OCI-LY3 (cell line): ENCODE measurements at regions not wholly inside any gene's neighbourhood (a gene's known extent, or its start where the extent isn't known, plus 50 kb on each side); places are given as distances from the start of the nearest gene placed in this dataset.

Experiments
- EZH2phosphoT487 ChIP-seq: fragments of 200-600 bp; shearing (Covaris generic); IDR thresholded peaks from 2 replicates; pipeline ENCODE4 v1.6.1; 2018; ENCODE audit warnings: antibody characterized with exemption, mixed run types, low read depth
- TF ChIP-seq, protein P1 (sequence below): fragments of 200-600, 300-600 bp; sonication (generic); IDR thresholded peaks from 2 replicates; pipeline ENCODE4 v1.5.1; 2014; ENCODE audit warnings: antibody characterized with exemption, low read length, low read depth

DNA sequence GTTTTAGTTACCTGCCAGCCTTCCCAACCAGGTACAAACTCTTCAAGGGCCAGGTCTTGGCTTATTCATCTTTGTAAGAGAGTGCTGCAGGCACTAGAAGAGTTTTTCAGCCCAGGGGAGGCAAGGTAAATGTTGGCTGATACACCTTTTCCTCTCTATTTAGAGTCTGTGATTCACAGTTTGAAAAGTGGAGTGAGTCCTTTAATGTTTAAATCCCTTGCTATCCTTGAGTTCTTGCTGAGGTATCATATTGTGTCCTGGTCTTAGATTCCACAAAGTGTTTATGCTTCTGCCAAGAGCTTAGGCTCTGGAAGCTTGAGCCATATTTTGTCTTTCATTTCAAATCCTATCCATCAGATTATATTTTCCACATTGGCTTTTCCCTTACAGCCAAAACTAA is 52.8 kb upstream of the CITED2 start:
- TF ChIP-seq, protein P1, sequence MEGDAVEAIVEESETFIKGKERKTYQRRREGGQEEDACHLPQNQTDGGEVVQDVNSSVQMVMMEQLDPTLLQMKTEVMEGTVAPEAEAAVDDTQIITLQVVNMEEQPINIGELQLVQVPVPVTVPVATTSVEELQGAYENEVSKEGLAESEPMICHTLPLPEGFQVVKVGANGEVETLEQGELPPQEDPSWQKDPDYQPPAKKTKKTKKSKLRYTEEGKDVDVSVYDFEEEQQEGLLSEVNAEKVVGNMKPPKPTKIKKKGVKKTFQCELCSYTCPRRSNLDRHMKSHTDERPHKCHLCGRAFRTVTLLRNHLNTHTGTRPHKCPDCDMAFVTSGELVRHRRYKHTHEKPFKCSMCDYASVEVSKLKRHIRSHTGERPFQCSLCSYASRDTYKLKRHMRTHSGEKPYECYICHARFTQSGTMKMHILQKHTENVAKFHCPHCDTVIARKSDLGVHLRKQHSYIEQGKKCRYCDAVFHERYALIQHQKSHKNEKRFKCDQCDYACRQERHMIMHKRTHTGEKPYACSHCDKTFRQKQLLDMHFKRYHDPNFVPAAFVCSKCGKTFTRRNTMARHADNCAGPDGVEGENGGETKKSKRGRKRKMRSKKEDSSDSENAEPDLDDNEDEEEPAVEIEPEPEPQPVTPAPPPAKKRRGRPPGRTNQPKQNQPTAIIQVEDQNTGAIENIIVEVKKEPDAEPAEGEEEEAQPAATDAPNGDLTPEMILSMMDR, result no peak
- no peak for TF ChIP-seq EZH2phosphoT487
